Mammary epithelial cell (primary cell): ENCODE measurements at regions not wholly inside any gene's neighbourhood (a gene's known extent, or its start where the extent isn't known, plus 50 kb on each side); places are given as distances from the start of the nearest gene placed in this dataset.

ENCODE experiments used
- CTCF ChIP-seq, 2 donors: IDR thresholded peaks in 1 of 2; conservative IDR thresholded peaks in 1 of 2; 2 replicates each; pipeline ENCODE4 v1.5.1; 2011 to 2012; ENCODE audit warnings: inconsistent platforms in 2 of 2, low read length in 2 of 2, mild to moderate bottlenecking in 2 of 2, control low read depth in 1 of 2, low read depth in 1 of 2; ENCODE audit not compliant: insufficient read depth in 1 of 2; ENCODE audit errors: extremely low read depth in 1 of 2
- EZH2 ChIP-seq: IDR thresholded peaks from 2 replicates; pipeline ENCODE4 v1.6.1; 2012; ENCODE audit warnings: low read length, inconsistent platforms, borderline replicate concordance

GRCh38 chr1:114229368-114229767, 75.7 kb upstream of the SYT6 start:
- no peak for TF ChIP-seq CTCF (conservative IDR thresholded peaks at IDR 0.05 in 1 of 2, IDR thresholded peaks at IDR 0.05 in 1 of 2; ENCODE audit: extremely low read depth in 1 of 2, insufficient read depth in 1 of 2, low read depth in 1 of 2, low read length in 2 of 2)
- no peak for TF ChIP-seq EZH2
